ENCODE measurements at regions not wholly inside any gene's neighbourhood (a gene's known extent, or its start where the extent isn't known, plus 50 kb on each side); places are given as distances from the start of the nearest gene placed in this dataset.

- TF ChIP-seq, protein P1, sequence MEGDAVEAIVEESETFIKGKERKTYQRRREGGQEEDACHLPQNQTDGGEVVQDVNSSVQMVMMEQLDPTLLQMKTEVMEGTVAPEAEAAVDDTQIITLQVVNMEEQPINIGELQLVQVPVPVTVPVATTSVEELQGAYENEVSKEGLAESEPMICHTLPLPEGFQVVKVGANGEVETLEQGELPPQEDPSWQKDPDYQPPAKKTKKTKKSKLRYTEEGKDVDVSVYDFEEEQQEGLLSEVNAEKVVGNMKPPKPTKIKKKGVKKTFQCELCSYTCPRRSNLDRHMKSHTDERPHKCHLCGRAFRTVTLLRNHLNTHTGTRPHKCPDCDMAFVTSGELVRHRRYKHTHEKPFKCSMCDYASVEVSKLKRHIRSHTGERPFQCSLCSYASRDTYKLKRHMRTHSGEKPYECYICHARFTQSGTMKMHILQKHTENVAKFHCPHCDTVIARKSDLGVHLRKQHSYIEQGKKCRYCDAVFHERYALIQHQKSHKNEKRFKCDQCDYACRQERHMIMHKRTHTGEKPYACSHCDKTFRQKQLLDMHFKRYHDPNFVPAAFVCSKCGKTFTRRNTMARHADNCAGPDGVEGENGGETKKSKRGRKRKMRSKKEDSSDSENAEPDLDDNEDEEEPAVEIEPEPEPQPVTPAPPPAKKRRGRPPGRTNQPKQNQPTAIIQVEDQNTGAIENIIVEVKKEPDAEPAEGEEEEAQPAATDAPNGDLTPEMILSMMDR (IDR thresholded peaks at IDR 0.05) = no peak
- TF ChIP-seq POLR2A (IDR thresholded peaks at IDR 0.05) = no peak
Observed at GRCh38 chr1:8219530-8219929, 98.4 kb upstream of the SLC45A1 start.
